Adrenal gland (tissue), 9 donors: ENCODE measurements at regions not wholly inside any gene's neighbourhood (a gene's known extent, or its start where the extent isn't known, plus 50 kb on each side); places are given as distances from the start of the nearest gene placed in this dataset.

ENCODE experiments used
- DNase-seq, 7 donors: peaks; one replicate each; pipeline ENCODE4 v3.0.0-alpha.2; 2019 to 2020
- H3K27ac ChIP-seq, 5 donors: fragments of 200-600 bp; sonication (generic) in 4 of 5; 1 replicate in 3 of 5; 2 replicates in 2 of 5; pipeline versions ENCODE4 v1.5.1 to v1.8.0; 2016 to 2020; ENCODE audit warnings: mild to moderate bottlenecking in 1 of 5
- H3K27me3 ChIP-seq: fragments of 200-600 bp; 2 replicates; pipeline ENCODE4 v1.8.0; 2021
- H3K36me3 ChIP-seq, 2 donors: fragments of 200-600 bp; replicated peaks in 1 of 2; 1 replicate in 1 of 2; 2 replicates in 1 of 2; pipeline versions ENCODE4 v1.5.1 to v1.8.0; 2018 to 2022
- H3K4me1 ChIP-seq, 2 donors: fragments of 200-600 bp; replicated peaks in 1 of 2; 1 replicate in 1 of 2; 2 replicates in 1 of 2; pipeline versions ENCODE4 v1.5.1 to v1.8.0; 2018 to 2021
- H3K4me3 ChIP-seq, 4 donors: fragments of 200-600 bp; sonication (generic) in 3 of 4; one replicate each; pipeline ENCODE4 v1.5.1; 2016 to 2018
- H3K9me3 ChIP-seq, 3 donors: fragments of 200-600 bp; sonication (generic) in 1 of 3; replicated peaks in 1 of 3; 1 replicate in 2 of 3; 2 replicates in 1 of 3; pipeline versions ENCODE4 v1.5.1 to v1.8.0; 2016 to 2021
- CTCF ChIP-seq, 6 experiments: fragments of 450-650 bp in 4 of 6; fragments of 200-600 bp in 2 of 6; sonication (generic) in 1 of 6; IDR thresholded peaks; 1 replicate in 5 of 6; 2 replicates in 1 of 6; pipeline versions ENCODE4 v1.5.1 to v1.8.0; 2016 to 2021; ENCODE audit warnings: antibody characterized with exemption in 6 of 6, mild to moderate bottlenecking in 2 of 6, moderate library complexity in 1 of 6
- POLR2A ChIP-seq, 2 donors: fragments of 450-650 bp; IDR thresholded peaks; one replicate each; pipeline ENCODE4 v1.6.1; 2017; ENCODE audit warnings: antibody characterized with exemption in 2 of 2, mild to moderate bottlenecking in 2 of 2, moderate library complexity in 1 of 2
- WGBS, 4 donors: extraction: QIAGEN DNeasy Blood & Tissue Kit in 2 of 4; methylation state at CpG; one replicate each; pipeline versions ENCODE4 v1.1.5 to v1.1.7; 2013 to 2017; 5-methylcytosine and 5-hydroxymethylcytosine counted together
- intact Hi-C, 2 donors: fragments of 100-400 bp; cut with DNase I; formaldehyde crosslinking; loops; one replicate each; pipeline versions ENCODE4 v1.14.1 to v1.15.0; 2022 to 2023
- donor health status: healthy with polysubstance abuse.
- donor health status: Bipolar disorder and iron deficiency.
- donor health status: DM: yes; HTN: yes; CAD: no.
- donor health status: DM: no; HTN: no; CAD: no.
- donor health status: DM: no; HTN: no; CAD: no.

- Histone ChIP-seq H3K27ac (no peak overlapping the region), H3K4me3 (no peak overlapping the region), H3K27me3 (no peaks in the 10 kb centered on the region), H3K4me1 (no peaks in the 10 kb centered on the region), H3K9me3 (no peaks in the 10 kb centered on the region), H3K36me3 (no peaks in the 10 kb centered on the region)
- WGBS, 4 donors: 69 to 76% (median 75%) methylated on average over 5 of the region's 5 CpGs
- TF ChIP-seq POLR2A (IDR thresholded peaks at IDR 0.05) (no peak), CTCF (IDR thresholded peaks at IDR 0.05) (no peak)
- DNase-seq: no peak
- intact Hi-C loops: no loop called here
These were observed 932.9 kb downstream of the XPNPEP1 start for GRCh38 chr10:108990441-108990840.

- intact Hi-C loops: no loop called here
- no peak for DNase-seq
- no peaks in the 10 kb centered on the region for H3K27me3 ChIP-seq
- 45 to 69% (median 68%) methylated on average over 4 of the region's 4 CpGs for WGBS, 4 donors
- no peaks in the 10 kb centered on the region for H3K9me3 ChIP-seq
- no peaks in the 10 kb centered on the region for H3K4me1 ChIP-seq
- TF ChIP-seq POLR2A (IDR thresholded peaks at IDR 0.05): no peak
- no peak for TF ChIP-seq CTCF (IDR thresholded peaks at IDR 0.05)
- H3K4me3 ChIP-seq: no peak overlapping the region
- no peaks in the 10 kb centered on the region for H3K36me3 ChIP-seq
- H3K27ac ChIP-seq: no peak overlapping the region
These were observed 933.3 kb downstream of the XPNPEP1 start for GRCh38 chr10:108989976-108990375.

- H3K4me1 ChIP-seq: no peaks in the 10 kb centered on the region
- no peaks in the 10 kb centered on the region for H3K27me3 ChIP-seq
- WGBS, 4 donors: 13 to 22% (median 16%) methylated on average over 2 of the region's 2 CpGs
- no peak overlapping the region for H3K4me3 ChIP-seq
- no peak for DNase-seq
- H3K36me3 ChIP-seq: no peaks in the 10 kb centered on the region
- TF ChIP-seq POLR2A (IDR thresholded peaks at IDR 0.05): no peak
- no peak for TF ChIP-seq CTCF (IDR thresholded peaks at IDR 0.05)
- H3K27ac ChIP-seq: no peak overlapping the region
- intact Hi-C loops: no loop called here
- H3K9me3 ChIP-seq: no peaks in the 10 kb centered on the region
These were observed 941.2 kb downstream of the XPNPEP1 start for GRCh38 chr10:108982159-108982558.

- Histone ChIP-seq H3K9me3 (no peaks in the 10 kb centered on the region), H3K4me3 (no peak overlapping the region), H3K36me3 (no peaks in the 10 kb centered on the region), H3K4me1 (no peaks in the 10 kb centered on the region), H3K27me3 (no peaks in the 10 kb centered on the region), H3K27ac (no peak overlapping the region)
- TF ChIP-seq CTCF (IDR thresholded peaks at IDR 0.05) (no peak), POLR2A (IDR thresholded peaks at IDR 0.05) (no peak)
- no peak for DNase-seq
- intact Hi-C loops: no loop called here
These were observed 942.4 kb downstream of the XPNPEP1 start for GRCh38 chr10:108980869-108981268.
